22Rv1 (cell line): ENCODE measurements at regions not wholly inside any gene's neighbourhood (a gene's known extent, or its start where the extent isn't known, plus 50 kb on each side); places are given as distances from the start of the nearest gene placed in this dataset.

Source experiments
- H3K27ac ChIP-seq: fragments of 450-650 bp; 2 replicates; pipeline ENCODE4 v1.5.1; 2017
- ZFX ChIP-seq: fragments of 450-650 bp; IDR thresholded peaks from 2 replicates; pipeline ENCODE4 v1.6.1; 2017; ENCODE audit warnings: antibody characterized with exemption, borderline replicate concordance
- TF ChIP-seq, protein P1 (sequence below): fragments of 450-650 bp; IDR thresholded peaks from 2 replicates; pipeline ENCODE4 v1.5.1; 2017; ENCODE audit warnings: mild to moderate bottlenecking

DNA sequence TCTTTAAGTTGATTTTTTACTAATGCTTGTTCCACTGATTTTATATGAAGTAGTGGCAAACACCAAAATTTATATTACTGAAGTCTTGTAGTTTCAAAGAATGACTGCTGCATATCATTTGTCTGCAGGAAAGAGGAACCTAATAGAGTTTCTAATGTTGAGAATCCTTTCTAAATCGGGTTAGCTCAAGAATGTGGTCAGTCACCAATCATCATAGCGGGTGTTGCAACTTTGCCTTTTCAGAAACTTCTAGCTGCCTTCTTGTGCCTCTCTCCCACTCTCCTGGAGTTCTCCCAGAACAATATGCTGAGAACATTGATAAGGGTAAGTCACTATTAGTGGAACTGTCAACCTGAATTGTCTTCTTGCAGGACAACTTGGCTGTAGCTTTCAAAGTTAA lies 524.8 kb upstream of the SORCS1 start:
- H3K27ac ChIP-seq = no peak overlapping the region
- TF ChIP-seq, protein P1, sequence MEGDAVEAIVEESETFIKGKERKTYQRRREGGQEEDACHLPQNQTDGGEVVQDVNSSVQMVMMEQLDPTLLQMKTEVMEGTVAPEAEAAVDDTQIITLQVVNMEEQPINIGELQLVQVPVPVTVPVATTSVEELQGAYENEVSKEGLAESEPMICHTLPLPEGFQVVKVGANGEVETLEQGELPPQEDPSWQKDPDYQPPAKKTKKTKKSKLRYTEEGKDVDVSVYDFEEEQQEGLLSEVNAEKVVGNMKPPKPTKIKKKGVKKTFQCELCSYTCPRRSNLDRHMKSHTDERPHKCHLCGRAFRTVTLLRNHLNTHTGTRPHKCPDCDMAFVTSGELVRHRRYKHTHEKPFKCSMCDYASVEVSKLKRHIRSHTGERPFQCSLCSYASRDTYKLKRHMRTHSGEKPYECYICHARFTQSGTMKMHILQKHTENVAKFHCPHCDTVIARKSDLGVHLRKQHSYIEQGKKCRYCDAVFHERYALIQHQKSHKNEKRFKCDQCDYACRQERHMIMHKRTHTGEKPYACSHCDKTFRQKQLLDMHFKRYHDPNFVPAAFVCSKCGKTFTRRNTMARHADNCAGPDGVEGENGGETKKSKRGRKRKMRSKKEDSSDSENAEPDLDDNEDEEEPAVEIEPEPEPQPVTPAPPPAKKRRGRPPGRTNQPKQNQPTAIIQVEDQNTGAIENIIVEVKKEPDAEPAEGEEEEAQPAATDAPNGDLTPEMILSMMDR = no peak
- TF ChIP-seq ZFX = no peak

- TF ChIP-seq ZFX = no peak
- TF ChIP-seq, protein P1 = no peak
- no peak overlapping the region for H3K27ac ChIP-seq
Measured at GRCh38 chr10:107687701-107688100, 523.2 kb upstream of the SORCS1 start.

GRCh38 chr10:107686095-107686494 lies 521.6 kb upstream of the SORCS1 start:
- TF ChIP-seq, protein P1 = no peak
- no peak for TF ChIP-seq ZFX
- H3K27ac ChIP-seq = no peak overlapping the region

DNA sequence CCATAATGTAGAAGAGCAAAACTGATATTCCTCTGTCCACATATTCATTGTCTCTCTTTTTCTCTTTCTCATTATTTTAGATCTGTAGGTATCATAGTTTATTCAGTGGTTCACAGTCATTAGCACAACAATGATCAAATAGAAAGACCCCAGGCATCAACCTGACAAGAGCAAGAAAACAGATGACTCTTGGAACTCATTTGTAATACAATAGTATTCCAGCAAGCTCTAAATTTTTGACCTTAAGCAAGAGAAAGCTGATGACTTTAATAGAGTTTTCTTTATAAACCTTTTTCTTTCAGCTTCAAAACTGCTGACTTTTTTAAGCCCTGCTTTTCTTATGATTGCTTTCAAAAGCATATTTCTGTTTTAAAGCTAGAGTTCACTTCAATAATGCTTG lies 507.5 kb upstream of the SORCS1 start:
- TF ChIP-seq, protein P1 = no peak
- TF ChIP-seq ZFX = no peak
- H3K27ac ChIP-seq = no peak overlapping the region

- no peak overlapping the region for H3K27ac ChIP-seq
- TF ChIP-seq, protein P1 = no peak
- TF ChIP-seq ZFX = no peak
Measured at GRCh38 chr10:107666214-107666613, 501.7 kb upstream of the SORCS1 start.

DNA sequence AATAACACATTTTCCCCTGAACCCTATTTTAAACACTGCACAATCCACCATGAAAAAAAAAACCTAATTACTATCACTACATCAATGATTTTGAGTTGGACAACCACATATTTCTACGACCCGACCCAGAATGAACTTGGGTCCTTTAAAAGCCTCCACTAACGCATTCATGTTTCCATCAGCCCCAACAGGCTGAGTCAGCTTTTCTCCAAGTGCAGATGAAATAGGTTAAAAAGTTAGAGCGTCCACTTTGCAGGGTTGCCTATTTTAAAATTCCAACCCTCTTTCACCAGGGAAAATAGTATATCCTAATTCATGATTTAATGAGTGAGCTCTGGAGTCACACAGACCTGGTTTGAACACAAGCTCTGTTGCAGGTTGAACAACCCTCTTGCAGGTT lies 501.0 kb upstream of the SORCS1 start:
- TF ChIP-seq, protein P1 = no peak
- no peak for TF ChIP-seq ZFX
- H3K27ac ChIP-seq = no peak overlapping the region

GRCh38 chr10:107657851-107658250 lies 493.3 kb upstream of the SORCS1 start:
- no peak overlapping the region for H3K27ac ChIP-seq
- TF ChIP-seq, protein P1 = no peak
- no peak for TF ChIP-seq ZFX
